Activated T-cell treated with anti-CD3 and anti-CD28 coated beads, Interleukin-2, amount 50 U/mL, for 72 hours (primary cell): ENCODE measurements at regions not wholly inside any gene's neighbourhood (a gene's known extent, or its start where the extent isn't known, plus 50 kb on each side); places are given as distances from the start of the nearest gene placed in this dataset.

Experiments used
- ATAC-seq, 2 donors: fragments of 150-1000 bp; cut with Tn5 transposase; replicated peaks in 1 of 2; 2 replicates each; pipeline ENCODE4 v1.10.0; 2021; ENCODE audit warnings: moderate library complexity in 2 of 2, mild to moderate bottlenecking in 1 of 2
- DNase-seq, 2 donors: peaks; one replicate each; pipeline ENCODE4 v3.0.0; 2021 to 2022; ENCODE audit warnings: mixed read lengths in 1 of 2
- H3K27ac Mint-ChIP-seq: one replicate; pipeline ENCODE4 v1.8.0; 2022; ENCODE audit warnings: mild to moderate bottlenecking, moderate library complexity, mixed read lengths
- H3K27me3 Mint-ChIP-seq: one replicate; pipeline ENCODE4 v1.8.0; 2022; ENCODE audit warnings: low read depth, mixed read lengths
- H3K36me3 Mint-ChIP-seq, 2 donors: one replicate each; pipeline ENCODE4 v1.8.0; 2022; ENCODE audit warnings: mixed read lengths in 2 of 2, mild to moderate bottlenecking in 1 of 2; ENCODE audit not compliant: insufficient read depth in 2 of 2
- H3K4me1 Mint-ChIP-seq: one replicate; pipeline ENCODE4 v1.8.0; 2022; ENCODE audit warnings: low read depth, mixed read lengths
- H3K4me3 Mint-ChIP-seq, 2 donors: one replicate each; pipeline ENCODE4 v1.8.0; 2022; ENCODE audit warnings: mild to moderate bottlenecking in 2 of 2, mixed read lengths in 2 of 2, moderate library complexity in 2 of 2
- H3K9me3 Mint-ChIP-seq, 2 donors: one replicate each; pipeline ENCODE4 v1.8.0; 2022; ENCODE audit warnings: mixed read lengths in 2 of 2

- Mint-ChIP-seq H3K27me3 (peaks cover 25% of the 10 kb centered on the region), H3K36me3 (peaks cover 3 to 4% of the 10 kb centered on the region in 2 donors), H3K9me3 (peaks cover 7 to 8% of the 10 kb centered on the region in 2 donors), H3K4me1 (no peaks in the 10 kb centered on the region), H3K27ac (no peak overlapping the region), H3K4me3 (no peak overlapping the region)
- DNase-seq, result no peak
- no peak for ATAC-seq
Measured at GRCh38 chrX:116009861-116010710, 160.5 kb upstream of the AGTR2 start.

- DNase-seq (no peak), ATAC-seq (no peak)
- H3K4me3 Mint-ChIP-seq, result no peak overlapping the region
- peaks cover 7 to 8% of the 10 kb centered on the region in 2 donors for H3K9me3 Mint-ChIP-seq
- H3K27me3 Mint-ChIP-seq, result peaks cover 25% of the 10 kb centered on the region
- H3K27ac Mint-ChIP-seq, result no peak overlapping the region
- H3K4me1 Mint-ChIP-seq, result no peaks in the 10 kb centered on the region
- H3K36me3 Mint-ChIP-seq, result peaks cover 3 to 4% of the 10 kb centered on the region in 2 donors
Measured at GRCh38 chrX:116010939-116011338, 159.6 kb upstream of the AGTR2 start.

GRCh38 chrX:116031331-116031730 lies 139.2 kb upstream of the AGTR2 start:
- no peak overlapping the region for H3K27ac Mint-ChIP-seq
- H3K4me3 Mint-ChIP-seq, result no peak overlapping the region
- peaks cover 11% of the 10 kb centered on the region for H3K27me3 Mint-ChIP-seq
- H3K4me1 Mint-ChIP-seq, result no peaks in the 10 kb centered on the region
- H3K36me3 Mint-ChIP-seq, result peaks cover 0 to 3% of the 10 kb centered on the region in 2 donors
- peaks cover 2 to 4% of the 10 kb centered on the region in 2 donors for H3K9me3 Mint-ChIP-seq
- no peak for DNase-seq
- no peak for ATAC-seq
